ENCODE measurements at regions not wholly inside any gene's neighbourhood (a gene's known extent, or its start where the extent isn't known, plus 50 kb on each side); places are given as distances from the start of the nearest gene placed in this dataset.
"Not testable (repeated sequence)": the region's sequence is repeated elsewhere in the genome, so short reads cannot be mapped to it uniquely, and the experiment has no call there.

DNA sequence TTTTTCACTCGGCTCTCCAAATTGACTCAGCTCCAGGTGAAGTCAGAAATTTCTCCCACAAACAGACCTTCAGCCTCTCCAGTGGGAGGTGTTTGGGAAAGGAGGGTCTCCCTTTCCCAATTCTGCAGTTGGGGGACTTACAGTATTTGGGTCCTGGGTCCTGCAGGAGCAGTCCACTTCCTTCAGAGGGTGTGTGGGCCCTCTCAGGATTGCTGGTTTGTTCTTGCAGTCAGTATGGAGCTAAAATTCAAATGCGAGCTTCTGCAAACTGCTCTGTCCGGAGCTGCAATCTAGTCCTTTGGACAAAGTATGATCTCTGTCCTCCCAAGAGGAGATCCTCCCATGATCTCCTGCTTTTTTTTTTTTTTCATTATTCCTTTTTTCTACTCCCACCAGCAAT, 87.9 kb upstream of the MSTN start:
- DNase-seq (ENCODE audit: low spot score), result no peak

- no peak for DNase-seq (ENCODE audit: low spot score)
Measured at GRCh38 chr2:190149908-190150307, 87.4 kb upstream of the MSTN start.

- DNase-seq (ENCODE audit: low spot score), result no peak
Measured at GRCh38 chr2:190149200-190149599, 86.7 kb upstream of the MSTN start.

DNA sequence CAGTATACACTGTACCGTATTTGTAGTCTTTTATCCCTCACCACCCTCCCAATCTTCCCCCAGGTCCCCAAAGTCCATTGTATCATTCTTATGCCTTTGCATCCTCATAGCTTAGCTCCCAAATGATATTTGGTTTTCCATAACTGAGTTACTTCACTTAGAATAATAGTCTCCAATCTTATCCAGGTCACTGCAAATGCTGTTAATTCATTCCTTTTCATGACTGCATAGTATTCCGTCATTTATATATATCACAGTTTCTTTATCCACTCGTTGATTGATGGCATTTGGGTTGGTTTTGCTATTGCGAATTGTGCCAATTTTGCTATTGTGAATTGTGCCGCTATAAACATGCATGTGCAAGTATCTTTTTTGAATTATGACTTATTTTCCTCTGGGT, 83.6 kb upstream of the MSTN start:
- not testable (repeated sequence) for DNase-seq (ENCODE audit: low spot score)

- not testable (repeated sequence) for DNase-seq (ENCODE audit: low spot score)
Measured at GRCh38 chr2:190140474-190140873, 77.9 kb upstream of the MSTN start.

DNA sequence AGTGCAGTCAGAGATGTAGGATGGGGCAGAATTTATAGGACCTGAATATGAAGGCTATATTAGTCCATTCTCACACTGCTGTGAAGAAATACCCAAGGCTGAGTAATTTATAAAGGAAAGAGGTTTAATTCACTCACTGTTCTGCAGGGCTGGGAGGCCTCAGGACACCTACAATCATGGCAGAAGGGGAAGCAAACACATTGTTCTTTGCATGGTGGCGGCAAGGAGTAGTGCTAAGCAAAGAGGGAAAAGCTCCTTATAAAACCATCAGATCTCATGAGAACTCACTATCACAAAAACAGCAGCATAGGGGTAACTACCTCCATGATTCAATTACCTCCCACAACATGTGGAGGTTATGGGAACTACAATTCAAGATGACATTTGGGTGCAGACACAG, 76.8 kb upstream of the MSTN start:
- no peak for DNase-seq (ENCODE audit: low spot score)

GRCh38 chr2:190138032-190138431, 75.5 kb upstream of the MSTN start:
- no peak for DNase-seq (ENCODE audit: low spot score)

GRCh38 chr2:190137561-190137960, 75.0 kb upstream of the MSTN start:
- DNase-seq (ENCODE audit: low spot score), result no peak

- DNase-seq (ENCODE audit: low spot score), result no peak
Measured at GRCh38 chr2:190136825-190137224, 74.3 kb upstream of the MSTN start.

DNA sequence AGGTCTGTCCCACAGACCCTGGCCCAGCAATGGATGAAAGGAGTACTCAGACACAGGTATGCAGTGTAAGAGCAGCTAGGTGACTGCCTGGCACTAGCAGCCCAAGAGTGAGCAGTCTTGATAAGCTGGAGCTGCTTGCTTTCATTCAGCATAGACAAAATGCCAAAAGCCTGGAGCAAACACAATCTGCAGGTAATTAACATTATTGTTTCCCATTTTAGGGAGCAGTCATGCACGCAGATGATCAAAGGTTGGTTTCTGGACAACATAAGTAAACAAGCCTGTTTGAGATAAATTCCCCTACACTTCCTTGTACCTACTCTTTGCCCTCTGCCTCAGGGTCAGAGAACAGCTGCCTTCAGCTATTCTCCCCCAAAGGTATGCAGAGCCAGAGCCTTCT, 73.7 kb upstream of the MSTN start:
- no peak for DNase-seq (ENCODE audit: low spot score)

DNA sequence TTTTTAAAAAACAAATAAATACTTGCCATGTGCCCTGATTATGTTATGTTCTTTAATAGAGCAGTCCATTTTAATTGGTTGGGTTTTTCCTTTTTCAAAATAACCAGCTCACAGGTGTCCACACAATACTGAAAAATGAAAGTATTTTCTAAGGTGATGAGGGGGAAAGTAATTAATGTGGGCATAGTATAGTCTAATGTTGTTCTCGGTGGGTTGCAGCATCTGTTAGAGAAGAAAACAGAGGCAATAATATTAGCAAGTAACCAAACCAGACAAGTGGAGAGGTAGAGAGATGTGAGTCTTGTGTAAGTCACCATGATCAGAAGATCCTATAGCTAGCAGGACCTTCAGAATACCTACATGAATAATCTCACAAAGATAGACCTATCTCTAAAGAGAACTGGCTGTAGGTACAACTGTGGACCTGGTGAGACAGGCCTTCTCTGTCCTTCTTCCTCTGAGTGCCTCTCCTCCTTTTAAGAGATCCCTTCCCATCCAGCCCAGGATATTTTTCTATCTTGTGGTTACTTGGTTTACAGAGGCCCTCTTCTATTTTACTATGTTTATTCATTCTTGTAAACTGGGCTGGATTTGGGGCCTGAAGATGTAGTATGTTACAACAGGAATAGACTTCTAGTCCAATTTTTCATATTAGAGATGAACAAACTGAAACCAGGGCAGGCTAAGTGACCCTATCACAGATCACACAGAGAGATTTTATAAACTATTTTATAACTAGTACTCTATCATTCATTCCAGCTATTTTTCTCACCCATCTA, 67.1 kb upstream of the MSTN start:
- DNase-seq (ENCODE audit: low spot score), result no peak

GRCh38 chr2:190127651-190128050, 65.1 kb upstream of the MSTN start:
- DNase-seq (ENCODE audit: low spot score), result no peak

- DNase-seq (ENCODE audit: low spot score), result no peak
Measured at GRCh38 chr2:190126798-190127197, 64.3 kb upstream of the MSTN start.

- no peak for DNase-seq (ENCODE audit: low spot score)
Measured at GRCh38 chr2:190123956-190124355, 61.4 kb upstream of the MSTN start.

- peak; percentile 25 for DNase-seq (ENCODE audit: low spot score)
Measured at GRCh38 chr2:190121971-190122370, 59.4 kb upstream of the MSTN start.

DNA sequence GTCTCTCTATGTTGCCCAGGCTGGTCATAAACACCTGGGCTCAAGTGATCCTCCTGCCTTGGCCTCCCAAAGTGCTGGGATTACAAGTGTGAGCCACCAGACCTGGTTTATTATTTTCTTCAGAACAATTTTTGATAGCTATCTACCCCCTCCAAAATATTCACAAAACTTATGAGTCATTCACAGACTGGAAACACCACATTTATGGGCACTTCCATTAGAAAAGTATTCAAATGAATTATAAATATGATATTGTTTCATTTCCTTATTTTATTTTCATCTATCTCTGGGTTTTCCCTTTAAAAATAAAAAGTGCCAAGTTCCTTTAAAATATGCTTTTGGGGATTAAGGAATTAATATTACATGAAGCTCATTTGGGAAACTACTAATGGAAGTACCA, 58.8 kb upstream of the MSTN start:
- no peak for DNase-seq (ENCODE audit: low spot score)

DNA sequence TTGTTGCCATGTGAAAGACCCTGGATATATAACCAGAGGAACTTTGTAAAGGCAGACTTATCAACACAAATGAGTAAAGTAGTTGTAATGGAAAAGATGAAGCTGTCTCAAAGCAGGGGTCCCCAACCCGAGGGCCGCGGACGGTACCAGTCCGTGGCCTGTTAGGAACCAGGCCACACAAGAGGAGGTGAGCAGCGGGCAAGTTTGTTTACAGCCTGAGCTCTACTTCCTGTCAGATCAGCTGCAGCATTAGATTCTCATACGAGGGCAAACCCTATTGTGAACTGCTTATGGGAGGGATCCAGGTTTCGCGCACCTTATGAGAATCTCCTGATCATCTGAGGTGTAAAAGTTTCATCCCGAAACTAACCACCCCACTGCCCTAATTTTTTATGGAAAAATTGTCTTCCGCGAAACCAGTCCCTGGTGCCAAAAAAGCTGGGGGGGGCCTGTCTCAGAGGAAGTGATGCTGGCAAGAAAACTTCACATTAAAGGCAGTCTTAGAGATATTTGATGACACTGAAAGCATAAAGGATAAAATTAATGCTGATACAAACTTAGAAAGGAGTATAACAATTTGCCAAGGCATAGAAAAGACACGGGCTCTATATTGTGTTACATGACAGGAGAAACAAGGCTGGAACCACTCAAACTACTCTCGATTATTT, 57.5 kb upstream of the MSTN start:
- no peak for DNase-seq (ENCODE audit: low spot score)

- peak; percentile 49 for DNase-seq (ENCODE audit: low spot score)
Measured at GRCh38 chr2:190119257-190119656, 56.7 kb upstream of the MSTN start.

DNA sequence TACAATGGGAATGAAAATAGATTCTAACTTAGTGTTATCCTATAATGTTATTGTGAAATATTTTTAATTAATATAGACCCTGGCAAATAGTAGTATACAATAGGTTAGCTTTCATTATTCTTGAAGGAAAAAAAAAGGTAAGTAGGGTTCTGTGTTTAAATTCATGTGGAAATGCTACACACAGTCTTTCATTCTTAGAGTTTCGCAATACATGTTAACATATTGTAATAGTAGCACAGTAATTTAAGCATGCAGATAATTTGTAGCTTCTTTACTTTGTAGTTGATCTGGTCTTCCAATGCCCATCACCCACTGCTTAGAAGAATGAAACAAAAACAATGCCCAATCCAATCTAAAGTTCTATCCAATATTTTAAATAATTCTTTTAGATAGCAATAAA, 54.8 kb upstream of the MSTN start:
- DNase-seq (ENCODE audit: low spot score), result no peak

DNA sequence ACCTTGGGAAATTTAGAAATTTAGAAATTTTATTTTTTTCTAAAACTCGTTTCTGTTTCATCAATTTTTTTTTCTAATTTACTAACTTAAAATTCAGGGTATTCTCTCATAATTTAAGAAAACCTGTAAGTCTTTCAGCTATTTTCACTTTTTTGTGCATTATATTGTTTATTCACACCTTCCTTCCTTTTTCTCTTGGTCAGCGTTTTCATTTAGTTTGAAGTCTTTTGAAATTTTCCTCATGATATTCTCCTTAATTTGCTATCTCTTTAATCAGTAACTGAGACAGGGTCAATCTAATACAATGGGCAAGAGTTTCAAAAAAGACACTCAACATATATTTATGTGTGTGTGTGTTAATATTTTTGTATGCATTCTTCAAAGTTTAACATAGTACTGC, 50.5 kb upstream of the MSTN start:
- DNase-seq (ENCODE audit: low spot score), result no peak

All from iPS-NIHi11 (cell line).